GM23338 (cell line): ENCODE measurements at regions not wholly inside any gene's neighbourhood (a gene's known extent, or its start where the extent isn't known, plus 50 kb on each side); places are given as distances from the start of the nearest gene placed in this dataset.

Source experiments
- ATAC-seq: fragments of 200-7000 bp; cut with Tn5 transposase; 3 replicates; pipeline ENCODE4 v1.9.1; 2020
- DNase-seq: peaks from one replicate; pipeline ENCODE4 v3.0.0-alpha.2; 2015; ENCODE audit warnings: low spot score
- H2AFZ ChIP-seq: fragments of 200-600 bp; sonication (generic); 2 replicates; pipeline ENCODE4 v1.8.0; 2016; ENCODE audit warnings: antibody characterized with exemption, mild to moderate bottlenecking, moderate library complexity
- H3F3A ChIP-seq: fragments of 200-600 bp; sonication (generic); replicated peaks from 2 replicates; pipeline ENCODE4 v1.8.0; 2017; ENCODE audit warnings: antibody characterized with exemption, mixed run types, low read depth
- H3K27ac ChIP-seq: fragments of 200-600 bp; sonication (generic); 2 replicates; pipeline ENCODE4 v1.6.1; 2016; ENCODE audit warnings: low read depth
- H3K27me3 ChIP-seq: fragments of 200-600 bp; sonication (generic); 2 replicates; pipeline ENCODE4 v1.8.0; 2016; ENCODE audit warnings: mild to moderate bottlenecking, mixed run types, moderate library complexity; ENCODE audit not compliant: insufficient read depth
- H3K36me3 ChIP-seq: fragments of 200-600 bp; sonication (generic); 2 replicates; pipeline ENCODE4 v1.8.0; 2016; ENCODE audit warnings: mild to moderate bottlenecking; ENCODE audit not compliant: insufficient read depth
- H3K4me1 ChIP-seq: fragments of 200-600 bp; sonication (generic); 2 replicates; pipeline ENCODE4 v1.8.0; 2016; ENCODE audit warnings: mild to moderate bottlenecking, moderate library complexity; ENCODE audit not compliant: insufficient read depth
- H3K4me2 ChIP-seq: fragments of 200-600 bp; sonication (generic); 2 replicates; pipeline ENCODE4 v1.7.1; 2017; ENCODE audit warnings: mixed run types
- H3K4me3 ChIP-seq: fragments of 200-600 bp; sonication (generic); 2 replicates; pipeline ENCODE4 v1.6.1; 2016; ENCODE audit warnings: mixed run types
- H3K79me2 ChIP-seq: fragments of 200-600 bp; sonication (generic); replicated peaks from 2 replicates; pipeline ENCODE4 v1.8.0; 2017; ENCODE audit warnings: mild to moderate bottlenecking; ENCODE audit not compliant: insufficient read depth
- H3K9me2 ChIP-seq: fragments of 200-600 bp; sonication (generic); 2 replicates; pipeline ENCODE4 v1.8.0; 2017; ENCODE audit not compliant: insufficient read depth
- H4K20me1 ChIP-seq: fragments of 200-600 bp; sonication (generic); replicated peaks from 2 replicates; pipeline ENCODE4 v1.8.0; 2017; ENCODE audit warnings: mild to moderate bottlenecking; ENCODE audit not compliant: insufficient read depth
- H3K27ac Mint-ChIP-seq: 2 replicates; pipeline ENCODE4 v1.8.0; 2020; ENCODE audit warnings: inconsistent platforms, mild to moderate bottlenecking, moderate library complexity, mixed read lengths
- H3K27me3 Mint-ChIP-seq: 3 replicates; pipeline ENCODE4 v1.8.0; 2022; ENCODE audit warnings: low read depth, mild to moderate bottlenecking, moderate library complexity, mixed read lengths, inconsistent platforms; ENCODE audit not compliant: insufficient read depth, poor library complexity
- H3K36me3 Mint-ChIP-seq: 3 replicates; pipeline ENCODE4 v1.8.0; 2021; ENCODE audit warnings: low read depth, mild to moderate bottlenecking, inconsistent platforms, moderate library complexity, mixed read lengths
- H3K4me1 Mint-ChIP-seq: 3 replicates; pipeline ENCODE4 v1.8.0; 2020; ENCODE audit warnings: mild to moderate bottlenecking, inconsistent platforms, mixed read lengths
- H3K4me3 Mint-ChIP-seq: 3 replicates; pipeline ENCODE4 v1.8.0; 2021; ENCODE audit warnings: moderate library complexity, mild to moderate bottlenecking, inconsistent platforms, mixed read lengths
- H3K9me3 Mint-ChIP-seq: 3 replicates; pipeline ENCODE4 v1.8.0; 2020; ENCODE audit warnings: moderate library complexity, mild to moderate bottlenecking, inconsistent platforms, mixed read lengths
- CREB1 ChIP-seq: fragments of 250-450 bp; sonication (Bioruptor Pico); IDR thresholded peaks from 2 replicates; pipeline ENCODE4 v1.5.0; 2020; ENCODE audit warnings: low read depth, mild to moderate bottlenecking, moderate library complexity
- CTCF ChIP-seq, 2 experiments: fragments of 200-600 bp in 1 of 2; sonication (generic) in 1 of 2; conservative IDR thresholded peaks; 2 replicates each; pipeline versions ENCODE4 v1.5.1 to v1.6.1; 2016 to 2017; ENCODE audit warnings: antibody characterized with exemption in 2 of 2, low read depth in 2 of 2, mild to moderate bottlenecking in 2 of 2, moderate library complexity in 1 of 2
- EZH2 ChIP-seq: fragments of 200-600 bp; sonication (generic); IDR thresholded peaks from one replicate; pipeline ENCODE4 v1.8.0; 2017; ENCODE audit warnings: antibody characterized with exemption, mild to moderate bottlenecking, low read depth; ENCODE audit not compliant: unreplicated experiment
- EZH2phosphoT487 ChIP-seq: fragments of 200-600 bp; sonication (generic); IDR thresholded peaks from one replicate; pipeline ENCODE4 v1.8.1; 2018; ENCODE audit warnings: antibody characterized with exemption; ENCODE audit not compliant: unreplicated experiment
- NANOG ChIP-seq: IDR thresholded peaks from 2 replicates; pipeline ENCODE4 v1.6.1; 2016; ENCODE audit warnings: antibody characterized with exemption, borderline replicate concordance
- POLR2AphosphoS5 ChIP-seq: IDR thresholded peaks from 2 replicates; pipeline ENCODE4 v1.6.1; 2016; ENCODE audit warnings: antibody characterized with exemption, low read depth
- STAT1 ChIP-seq: IDR thresholded peaks from one replicate; pipeline ENCODE4 v1.6.1; 2016; ENCODE audit warnings: antibody characterized with exemption; ENCODE audit not compliant: unreplicated experiment
- ZNF114 ChIP-seq: fragments of 250-450 bp; sonication (Bioruptor Pico); IDR thresholded peaks from 2 replicates; pipeline ENCODE4 v1.5.0; 2020; ENCODE audit warnings: mild to moderate bottlenecking, moderate library complexity
- ZNF331 ChIP-seq: fragments of 250-450 bp; sonication (Bioruptor Pico); IDR thresholded peaks from 2 replicates; pipeline ENCODE4 v1.5.0; 2020; ENCODE audit warnings: low read depth, mild to moderate bottlenecking, moderate library complexity

- 0 out of 4 replicates have a peak, but pooled peaks of 1 of the 2 experiments have one; percentile 29 for TF ChIP-seq CTCF (conservative IDR thresholded peaks at IDR 0.05; ENCODE audit: low read depth in 2 of 2)
Measured at GRCh38 chr1:31501505-31501904, 74.8 kb upstream of the TINAGL1 start (continued).

GRCh38 chr1:31502253-31502652, 74.1 kb upstream of the TINAGL1 start:
- Histone ChIP-seq H2AFZ (no peak overlapping the region), H3K9me2 (no peaks in the 10 kb centered on the region), H3F3A (no peaks in the 10 kb centered on the region), H3K79me2 (no peaks in the 10 kb centered on the region), H3K36me3 (no peaks in the 10 kb centered on the region), H4K20me1 (no peaks in the 10 kb centered on the region), H3K27ac (no peak overlapping the region), H3K4me3 (no peak overlapping the region), H3K27me3 (no peaks in the 10 kb centered on the region), H3K4me1 (peaks cover 16% of the 10 kb centered on the region), H3K4me2 (no peak overlapping the region)
- DNase-seq: no peak
- Mint-ChIP-seq H3K4me1 (peaks cover 19% of the 10 kb centered on the region), H3K4me3 (no peak overlapping the region), H3K36me3 (no peaks in the 10 kb centered on the region), H3K27me3 (peaks cover 6% of the 10 kb centered on the region), H3K9me3 (no peaks in the 10 kb centered on the region), H3K27ac (no peak overlapping the region)
- ATAC-seq: no peak
- no peak for TF ChIP-seq ZNF331 (CRISPR knock-in tag)
- no peak for TF ChIP-seq POLR2AphosphoS5
- TF ChIP-seq EZH2: no peak
- TF ChIP-seq STAT1: no peak
- TF ChIP-seq EZH2phosphoT487: no peak
- TF ChIP-seq NANOG: no peak

GRCh38 chr1:31502926-31503511, 73.3 kb upstream of the TINAGL1 start:
- Histone ChIP-seq H4K20me1 (no peaks in the 10 kb centered on the region), H3K79me2 (no peaks in the 10 kb centered on the region), H3F3A (no peaks in the 10 kb centered on the region), H2AFZ (0 out of 2 replicates have a peak overlapping the region, but pooled peaks have one; percentile 52), H3K36me3 (no peaks in the 10 kb centered on the region), H3K4me3 (peak overlapping the region; percentile 34; the same call in 1 of the 2 replicates), H3K4me2 (peak overlapping the region; percentile 71), H3K27me3 (no peaks in the 10 kb centered on the region), H3K4me1 (peaks cover 16% of the 10 kb centered on the region), H3K27ac (no peak overlapping the region), H3K9me2 (no peaks in the 10 kb centered on the region)
- Mint-ChIP-seq H3K4me3 (peak overlapping the region; percentile 30), H3K9me3 (no peaks in the 10 kb centered on the region), H3K27ac (peak overlapping the region; percentile 18), H3K36me3 (no peaks in the 10 kb centered on the region), H3K4me1 (peaks cover 23% of the 10 kb centered on the region), H3K27me3 (peaks cover 7% of the 10 kb centered on the region)
- peak; percentile 81 for ATAC-seq
- DNase-seq: peak; percentile 81
- TF ChIP-seq ZNF114 (CRISPR knock-in tag) (no peak), CREB1 (CRISPR knock-in tag) (peak; percentile 58), EZH2 (no peak)
